ENCODE measurements at regions not wholly inside any gene's neighbourhood (a gene's known extent, or its start where the extent isn't known, plus 50 kb on each side); places are given as distances from the start of the nearest gene placed in this dataset.

- H3K27ac ChIP-seq (ENCODE audit: low read depth in 1 of 2, low read length in 2 of 2): no peak overlapping the region
- H3K4me1 Mint-ChIP-seq: no peaks in the 10 kb centered on the region
- no peaks in the 10 kb centered on the region for H3K27me3 ChIP-seq (ENCODE audit: control insufficient read depth in 2 of 2, insufficient read depth in 2 of 2, low read length in 2 of 2)
- H3K4me3 Mint-ChIP-seq: no peak overlapping the region
- WGBS (ENCODE audit: insufficient coverage): no CpG with 5 or more reads among the region's 2 CpGs
- H3K79me2 ChIP-seq (ENCODE audit: insufficient read depth, low read length): no peaks in the 10 kb centered on the region
- H3K27ac Mint-ChIP-seq: no peak overlapping the region
- H3K36me3 ChIP-seq (replicated peaks in 1 of 2; ENCODE audit: control insufficient read depth in 1 of 2, insufficient read depth in 2 of 2, low read length in 2 of 2): no peaks in the 10 kb centered on the region
- H3K4me2 ChIP-seq (replicated peaks; ENCODE audit: extremely low read depth, low read length, poor library complexity, severe bottlenecking): no peak overlapping the region
- TF ChIP-seq, protein P1, sequence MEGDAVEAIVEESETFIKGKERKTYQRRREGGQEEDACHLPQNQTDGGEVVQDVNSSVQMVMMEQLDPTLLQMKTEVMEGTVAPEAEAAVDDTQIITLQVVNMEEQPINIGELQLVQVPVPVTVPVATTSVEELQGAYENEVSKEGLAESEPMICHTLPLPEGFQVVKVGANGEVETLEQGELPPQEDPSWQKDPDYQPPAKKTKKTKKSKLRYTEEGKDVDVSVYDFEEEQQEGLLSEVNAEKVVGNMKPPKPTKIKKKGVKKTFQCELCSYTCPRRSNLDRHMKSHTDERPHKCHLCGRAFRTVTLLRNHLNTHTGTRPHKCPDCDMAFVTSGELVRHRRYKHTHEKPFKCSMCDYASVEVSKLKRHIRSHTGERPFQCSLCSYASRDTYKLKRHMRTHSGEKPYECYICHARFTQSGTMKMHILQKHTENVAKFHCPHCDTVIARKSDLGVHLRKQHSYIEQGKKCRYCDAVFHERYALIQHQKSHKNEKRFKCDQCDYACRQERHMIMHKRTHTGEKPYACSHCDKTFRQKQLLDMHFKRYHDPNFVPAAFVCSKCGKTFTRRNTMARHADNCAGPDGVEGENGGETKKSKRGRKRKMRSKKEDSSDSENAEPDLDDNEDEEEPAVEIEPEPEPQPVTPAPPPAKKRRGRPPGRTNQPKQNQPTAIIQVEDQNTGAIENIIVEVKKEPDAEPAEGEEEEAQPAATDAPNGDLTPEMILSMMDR (IDR thresholded peaks at IDR 0.05): no peak
- intact Hi-C loops (cut with micrococcal nuclease): no loop called here
- no peaks in the 10 kb centered on the region for H3K9me3 ChIP-seq (replicated peaks in 1 of 2; ENCODE audit: control insufficient read depth in 1 of 2, insufficient read depth in 1 of 2, low read length in 2 of 2)
- H3K36me3 Mint-ChIP-seq: no peaks in the 10 kb centered on the region
- no peaks in the 10 kb centered on the region for H3K4me1 ChIP-seq (ENCODE audit: control insufficient read depth in 1 of 2, insufficient read depth in 2 of 2, low read length in 2 of 2)
- no peak overlapping the region for H2AFZ ChIP-seq (ENCODE audit: insufficient read depth, low read depth, low read length, poor library complexity, severe bottlenecking)
- DNase-seq: no peak
- no peaks in the 10 kb centered on the region for H4K20me1 ChIP-seq (ENCODE audit: insufficient read depth, low read length)
- H3K27me3 Mint-ChIP-seq (ENCODE audit: low read depth in 3 of 3): no peaks in the 10 kb centered on the region
- peaks cover 0 to 12% (median 4%) of the 10 kb centered on the region in 7 donors for H3K9me3 Mint-ChIP-seq
- H3K9ac ChIP-seq (ENCODE audit: insufficient read depth, low read length, poor library complexity, severe bottlenecking): no peak overlapping the region
- H3K4me3 ChIP-seq (replicated peaks in 1 of 3; ENCODE audit: low read depth in 2 of 3, low read length in 3 of 3): no peak overlapping the region
Measured at GRCh38 chr4:178602833-178603232, 1160.6 kb upstream of the AGA start.

GRCh38 chr4:178611062-178611461 is 1168.8 kb upstream of the AGA start:
- no peak overlapping the region for H3K27ac ChIP-seq (ENCODE audit: low read depth in 1 of 2, low read length in 2 of 2)
- no peaks in the 10 kb centered on the region for H3K4me1 ChIP-seq (ENCODE audit: control insufficient read depth in 1 of 2, insufficient read depth in 2 of 2, low read length in 2 of 2)
- H3K9me3 ChIP-seq (replicated peaks in 1 of 2; ENCODE audit: control insufficient read depth in 1 of 2, insufficient read depth in 1 of 2, low read length in 2 of 2): no peaks in the 10 kb centered on the region
- Mint-ChIP-seq H3K4me3 (no peak overlapping the region), H3K9me3 (peaks cover 0 to 5% (median 1%) of the 10 kb centered on the region in 7 donors), H3K36me3 (no peaks in the 10 kb centered on the region), H3K27me3 (ENCODE audit: low read depth in 3 of 3) (no peaks in the 10 kb centered on the region), H3K4me1 (no peaks in the 10 kb centered on the region), H3K27ac (no peak overlapping the region)
- H3K36me3 ChIP-seq (replicated peaks in 1 of 2; ENCODE audit: control insufficient read depth in 1 of 2, insufficient read depth in 2 of 2, low read length in 2 of 2): no peaks in the 10 kb centered on the region
- H3K4me3 ChIP-seq (replicated peaks in 1 of 3; ENCODE audit: low read depth in 2 of 3, low read length in 3 of 3): no peak overlapping the region
- H2AFZ ChIP-seq (ENCODE audit: insufficient read depth, low read depth, low read length, poor library complexity, severe bottlenecking): no peak overlapping the region
- DNase-seq: no peak
- no CpG with 5 or more reads among the region's 2 CpGs for WGBS (ENCODE audit: insufficient coverage)
- TF ChIP-seq, protein P1 (IDR thresholded peaks at IDR 0.05): no peak
- H3K9ac ChIP-seq (ENCODE audit: insufficient read depth, low read length, poor library complexity, severe bottlenecking): no peak overlapping the region
- H3K79me2 ChIP-seq (ENCODE audit: insufficient read depth, low read length): no peaks in the 10 kb centered on the region
- intact Hi-C loops (cut with micrococcal nuclease): no loop called here
- no peak overlapping the region for H3K4me2 ChIP-seq (replicated peaks; ENCODE audit: extremely low read depth, low read length, poor library complexity, severe bottlenecking)
- no peaks in the 10 kb centered on the region for H4K20me1 ChIP-seq (ENCODE audit: insufficient read depth, low read length)
- no peaks in the 10 kb centered on the region for H3K27me3 ChIP-seq (ENCODE audit: control insufficient read depth in 2 of 2, insufficient read depth in 2 of 2, low read length in 2 of 2)

All from CD14-positive monocyte (primary cell).